GM19351 (cell line): ENCODE measurements at regions not wholly inside any gene's neighbourhood (a gene's known extent, or its start where the extent isn't known, plus 50 kb on each side); places are given as distances from the start of the nearest gene placed in this dataset.
"Not testable (repeated sequence)": the region's sequence is repeated elsewhere in the genome, so short reads cannot be mapped to it uniquely, and the experiment has no call there.

Source experiments
- ATAC-seq: cut with Tn5 transposase; IDR thresholded peaks from one replicate; pipeline ENCODE4 v1.9.1; 2021; ENCODE audit warnings: mild to moderate bottlenecking, moderate library complexity; ENCODE audit not compliant: unreplicated experiment

GRCh38 chr16:87202346-87202745 lies 114.8 kb downstream of the C16orf95 start:
- ATAC-seq, result no peak

GRCh38 chr16:87203060-87203656 lies 114.0 kb downstream of the C16orf95 start:
- ATAC-seq, result no peak

- no peak for ATAC-seq
Measured at GRCh38 chr16:87206646-87207451, 110.3 kb downstream of the C16orf95 start.

GRCh38 chr16:87207509-87207908 lies 109.7 kb downstream of the C16orf95 start:
- no peak for ATAC-seq

- no peak for ATAC-seq
Measured at GRCh38 chr16:87207965-87208364, 109.2 kb downstream of the C16orf95 start.

- ATAC-seq, result not testable (repeated sequence)
Measured at GRCh38 chr16:87208968-87209367, 108.2 kb downstream of the C16orf95 start.

- no peak for ATAC-seq
Measured at GRCh38 chr16:87209808-87210512, 107.2 kb downstream of the C16orf95 start.

GRCh38 chr16:87210894-87211293 lies 106.3 kb downstream of the C16orf95 start:
- no peak for ATAC-seq

- no peak for ATAC-seq
Measured at GRCh38 chr16:87212026-87212425, 105.2 kb downstream of the C16orf95 start.

GRCh38 chr16:87213536-87213935 lies 103.7 kb downstream of the C16orf95 start:
- no peak for ATAC-seq

GRCh38 chr16:87216148-87216840 lies 100.9 kb downstream of the C16orf95 start:
- no peak for ATAC-seq

- ATAC-seq, result no peak
Measured at GRCh38 chr16:87216841-87217275, 100.3 kb downstream of the C16orf95 start.

GRCh38 chr16:87217802-87218201 lies 99.4 kb downstream of the C16orf95 start:
- ATAC-seq, result not testable (repeated sequence)

- no peak for ATAC-seq
Measured at GRCh38 chr16:87218281-87219055, 98.7 kb downstream of the C16orf95 start.

GRCh38 chr16:87219287-87219909 lies 97.8 kb downstream of the C16orf95 start:
- no peak for ATAC-seq

- ATAC-seq, result no peak
Measured at GRCh38 chr16:87221633-87222032, 95.6 kb downstream of the C16orf95 start.

GRCh38 chr16:87222335-87222734 lies 94.9 kb downstream of the C16orf95 start:
- no peak for ATAC-seq

GRCh38 chr16:87223656-87224248 lies 93.4 kb downstream of the C16orf95 start:
- no peak for ATAC-seq

GRCh38 chr16:87226926-87227295 lies 90.3 kb downstream of the C16orf95 start:
- ATAC-seq, result no peak
